Caco-2 (cell line): ENCODE measurements at regions not wholly inside any gene's neighbourhood (a gene's known extent, or its start where the extent isn't known, plus 50 kb on each side); places are given as distances from the start of the nearest gene placed in this dataset.

Experiments used
- BruUV-seq: library from RNA; stranded (reverse); fragments of 400-500 nt; replicated peaks from 2 replicates; lab custom pipeline; 2021; lab: Mats Ljungman, UMichigan
- CTCF ChIA-PET: fragments of 300-600 bp; sonication (Branson Sonifier 250); formaldehyde crosslinking; loops from one replicate; lab custom pipeline; 2022; ENCODE audit warnings: antibody characterized with exemption; lab: Charles Lee
- POLR2A ChIA-PET: fragments of 300-600 bp; sonication (Branson Sonifier 250); formaldehyde crosslinking; loops from one replicate; lab custom pipeline; 2022; ENCODE audit warnings: antibody characterized with exemption; lab: Charles Lee
- DNase-seq, 2 experiments: peaks; one replicate each; pipeline versions ENCODE4 v3.0.0 to v3.0.0-alpha.2; 2020 to 2022
- H3K27me3 ChIP-seq: replicated peaks from 2 replicates; pipeline ENCODE4 v1.6.0; 2011; ENCODE audit warnings: low read length; ENCODE audit not compliant: control insufficient read depth, insufficient read depth
- H3K36me3 ChIP-seq: 2 replicates; pipeline ENCODE4 v1.5.1; 2011; ENCODE audit warnings: low read length; ENCODE audit not compliant: control insufficient read depth, insufficient read depth
- H3K4me1 ChIP-seq: fragments of 250-450 bp; sonication (Bioruptor Pico); 2 replicates; pipeline ENCODE4 v1.5.1; 2020; ENCODE audit warnings: mild to moderate bottlenecking
- H3K4me3 ChIP-seq: 2 replicates; pipeline ENCODE4 v1.5.1; 2011; ENCODE audit warnings: low read depth, mild to moderate bottlenecking, control low read depth, low read length
- H3K9me3 ChIP-seq: fragments of 250-450 bp; sonication (Bioruptor Pico); 2 replicates; pipeline ENCODE4 v1.5.1; 2020; ENCODE audit warnings: mild to moderate bottlenecking, moderate library complexity
- H3K27ac Mint-ChIP-seq: one replicate; pipeline ENCODE4 v1.8.0; 2022; ENCODE audit warnings: mixed read lengths; ENCODE audit not compliant: unreplicated experiment
- H3K27me3 Mint-ChIP-seq: one replicate; pipeline ENCODE4 v1.8.0; 2022; ENCODE audit warnings: mixed read lengths; ENCODE audit not compliant: insufficient read depth, unreplicated experiment
- H3K36me3 Mint-ChIP-seq: one replicate; pipeline ENCODE4 v1.8.0; 2022; ENCODE audit warnings: mild to moderate bottlenecking, mixed read lengths; ENCODE audit not compliant: insufficient read depth, unreplicated experiment
- H3K4me1 Mint-ChIP-seq: one replicate; pipeline ENCODE4 v1.8.0; 2022; ENCODE audit warnings: low read depth, mixed read lengths; ENCODE audit not compliant: unreplicated experiment
- H3K4me3 Mint-ChIP-seq: one replicate; pipeline ENCODE4 v1.8.0; 2022; ENCODE audit warnings: mild to moderate bottlenecking, moderate library complexity, mixed read lengths; ENCODE audit not compliant: unreplicated experiment
- H3K9me3 Mint-ChIP-seq: one replicate; pipeline ENCODE4 v1.8.0; 2022; ENCODE audit warnings: mixed read lengths; ENCODE audit not compliant: unreplicated experiment
- CTCF ChIP-seq, 2 experiments: fragments of 200-600 bp in 1 of 2; IDR thresholded peaks; 1 replicate in 1 of 2; 2 replicates in 1 of 2; pipeline versions ENCODE4 v1.5.1 to v1.8.0; 2011 to 2022; ENCODE audit warnings: antibody characterized with exemption in 1 of 2, control low read depth in 1 of 2, inconsistent platforms in 1 of 2, low read depth in 1 of 2, low read length in 1 of 2, mild to moderate bottlenecking in 1 of 2, moderate library complexity in 1 of 2; ENCODE audit not compliant: insufficient read depth in 1 of 2, severe bottlenecking in 1 of 2, unreplicated experiment in 1 of 2
- intact Hi-C: fragments of 100-400 bp; cut with micrococcal nuclease; formaldehyde crosslinking; loops from one replicate; pipeline ENCODE4 v1.10.0; 2022; ENCODE audit not compliant: unreplicated experiment

GRCh38 chr1:50329332-50329932 lies 93.8 kb downstream of the DMRTA2 start:
- POLR2A ChIA-PET, result no interaction called here
- no peaks in the 10 kb centered on the region for H3K9me3 ChIP-seq
- Mint-ChIP-seq H3K36me3 (no peaks in the 10 kb centered on the region), H3K27ac (no peak overlapping the region), H3K9me3 (no peaks in the 10 kb centered on the region), H3K27me3 (peaks cover 14% of the 10 kb centered on the region), H3K4me1 (no peaks in the 10 kb centered on the region), H3K4me3 (no peak overlapping the region)
- BruUV-seq, result no TSS peak
- no peaks in the 10 kb centered on the region for H3K36me3 ChIP-seq
- no peaks in the 10 kb centered on the region for H3K27me3 ChIP-seq
- CTCF ChIA-PET, result no interaction called here
- DNase-seq, result no peak
- intact Hi-C loops, result loop anchor here (2.0 kb wide), 1 partner anchor 19 kb away; no protein-coding TSS in a partner anchor
- peak in 1 of 2 experiments; percentile 14 for TF ChIP-seq CTCF (IDR thresholded peaks at IDR 0.05; ENCODE audit: insufficient read depth in 1 of 2, low read depth in 1 of 2, low read length in 1 of 2, severe bottlenecking in 1 of 2, unreplicated experiment in 1 of 2)
- H3K4me3 ChIP-seq, result no peak overlapping the region
- H3K4me1 ChIP-seq, result no peaks in the 10 kb centered on the region

- no peak for DNase-seq
- no peak overlapping the region for H3K4me3 Mint-ChIP-seq
- H3K36me3 Mint-ChIP-seq, result no peaks in the 10 kb centered on the region
- H3K27me3 Mint-ChIP-seq, result peaks cover 22% of the 10 kb centered on the region
- Histone ChIP-seq H3K9me3 (no peaks in the 10 kb centered on the region), H3K4me3 (no peak overlapping the region), H3K27me3 (no peaks in the 10 kb centered on the region), H3K36me3 (no peaks in the 10 kb centered on the region), H3K4me1 (no peaks in the 10 kb centered on the region)
- no peak overlapping the region for H3K27ac Mint-ChIP-seq
- H3K4me1 Mint-ChIP-seq, result no peaks in the 10 kb centered on the region
- intact Hi-C loops, result loop anchor here (2.0 kb wide), 1 partner anchor 20 kb away; no protein-coding TSS in a partner anchor
- BruUV-seq, result no TSS peak
- CTCF ChIA-PET, result no interaction called here
- POLR2A ChIA-PET, result no interaction called here
- no peak for TF ChIP-seq CTCF (IDR thresholded peaks at IDR 0.05; ENCODE audit: insufficient read depth in 1 of 2, low read depth in 1 of 2, low read length in 1 of 2, severe bottlenecking in 1 of 2, unreplicated experiment in 1 of 2)
- no peaks in the 10 kb centered on the region for H3K9me3 Mint-ChIP-seq
Observed at GRCh38 chr1:50328552-50328951, 94.7 kb downstream of the DMRTA2 start.

- H3K27me3 ChIP-seq, result no peaks in the 10 kb centered on the region
- H3K4me3 ChIP-seq, result no peak overlapping the region
- no peaks in the 10 kb centered on the region for H3K9me3 Mint-ChIP-seq
- intact Hi-C loops, result no loop called here
- no peak for DNase-seq
- peaks cover 18% of the 10 kb centered on the region for H3K27me3 Mint-ChIP-seq
- ChIA-PET POLR2A (no interaction called here), CTCF (no interaction called here)
- H3K36me3 Mint-ChIP-seq, result no peaks in the 10 kb centered on the region
- no peaks in the 10 kb centered on the region for H3K9me3 ChIP-seq
- no peak overlapping the region for H3K4me3 Mint-ChIP-seq
- no peak overlapping the region for H3K27ac Mint-ChIP-seq
- no peak for TF ChIP-seq CTCF (IDR thresholded peaks at IDR 0.05; ENCODE audit: insufficient read depth in 1 of 2, low read depth in 1 of 2, low read length in 1 of 2, severe bottlenecking in 1 of 2, unreplicated experiment in 1 of 2)
- no peaks in the 10 kb centered on the region for H3K4me1 ChIP-seq
- H3K4me1 Mint-ChIP-seq, result no peaks in the 10 kb centered on the region
- BruUV-seq, result no TSS peak
- no peaks in the 10 kb centered on the region for H3K36me3 ChIP-seq
Observed at GRCh38 chr1:50326026-50326425, 97.2 kb downstream of the DMRTA2 start.
